ENCODE measurements at regions not wholly inside any gene's neighbourhood (a gene's known extent, or its start where the extent isn't known, plus 50 kb on each side); places are given as distances from the start of the nearest gene placed in this dataset.

DNA sequence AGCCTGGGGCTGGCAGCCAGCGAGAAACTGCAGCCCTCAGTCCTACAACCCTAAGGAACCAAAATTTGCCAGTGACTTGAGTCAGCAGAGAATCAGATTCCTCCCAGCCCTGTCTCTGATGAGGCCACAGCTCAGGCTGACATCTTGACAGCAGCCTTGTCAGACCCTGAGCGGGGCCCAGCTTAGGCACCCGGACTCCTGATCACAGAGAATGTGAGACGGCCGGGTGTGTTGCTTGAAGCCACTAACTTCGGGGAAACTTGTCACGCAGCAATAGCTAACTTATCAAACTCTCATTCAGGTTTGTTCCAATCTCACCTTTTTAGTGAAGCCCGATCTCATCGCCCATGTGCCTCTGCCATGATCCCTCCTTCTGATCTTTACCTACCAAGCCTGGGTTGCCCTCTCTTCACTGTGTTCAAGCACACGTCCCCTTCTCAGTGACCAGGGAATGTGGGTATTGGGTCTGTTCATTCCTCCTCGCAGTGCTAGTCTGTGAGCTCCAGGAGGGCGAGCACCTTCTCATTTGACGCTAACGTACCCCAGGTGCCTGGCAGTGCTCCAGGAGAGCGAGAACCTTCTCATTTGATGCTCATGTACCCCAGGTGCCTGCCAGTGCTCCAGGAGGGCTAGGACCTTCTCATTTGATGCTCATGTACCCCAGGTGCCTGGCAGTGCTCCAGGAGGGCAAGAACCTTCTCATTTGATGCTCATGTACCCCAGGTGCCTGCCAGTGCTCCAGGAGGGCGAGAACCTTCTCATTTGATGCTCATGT is 280.7 kb downstream of the BRD1 start:
- intact Hi-C loops (cut with DNase I), result no loop called here
- DNase-seq, result peak in 6 of 10 donors; percentile 2 to 43 (median 10)

DNA sequence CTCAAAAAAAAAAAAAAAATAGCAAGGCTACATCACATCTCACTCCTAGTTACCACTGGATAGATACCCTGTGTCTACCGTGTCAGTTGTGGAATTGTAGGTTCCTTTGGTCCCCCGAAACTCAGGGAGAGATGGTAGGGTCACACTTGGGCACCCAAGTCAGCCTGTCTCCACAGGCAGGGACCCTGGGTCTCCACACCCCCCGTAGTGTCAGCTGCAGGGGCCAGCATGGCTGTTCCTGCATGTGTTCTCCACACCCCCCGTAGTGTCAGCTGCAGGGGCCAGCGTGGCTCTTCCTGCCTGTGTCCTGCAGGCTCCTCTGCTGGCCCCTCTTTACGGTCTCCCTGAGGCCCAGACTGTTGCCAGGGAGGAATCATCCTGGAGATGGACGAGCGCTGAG is 282.1 kb downstream of the BRD1 start:
- DNase-seq, result peak in 6 of 10 donors; percentile 0 to 73 (median 10)
- intact Hi-C loops (cut with DNase I), result no loop called here

DNA sequence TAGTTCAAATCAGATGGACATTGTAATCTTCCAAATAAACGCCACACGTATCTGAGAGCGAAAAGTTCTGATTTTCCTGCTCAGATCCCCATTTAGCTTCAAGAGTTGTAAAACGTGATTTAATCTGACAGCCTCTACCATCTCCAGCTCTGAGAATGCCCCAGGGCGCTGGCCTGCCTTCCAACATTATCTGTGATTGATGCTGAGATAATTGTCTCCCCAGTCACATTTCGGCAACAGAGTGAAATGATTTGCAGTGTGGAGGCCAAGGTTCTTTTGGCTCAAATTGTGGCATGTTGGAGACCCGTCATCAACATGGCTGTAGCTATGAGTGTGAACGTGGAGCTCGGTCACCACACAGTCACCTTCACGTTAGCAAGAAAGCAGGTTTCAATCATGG is 283.4 kb downstream of the BRD1 start:
- intact Hi-C loops (cut with DNase I), result no loop called here

DNA sequence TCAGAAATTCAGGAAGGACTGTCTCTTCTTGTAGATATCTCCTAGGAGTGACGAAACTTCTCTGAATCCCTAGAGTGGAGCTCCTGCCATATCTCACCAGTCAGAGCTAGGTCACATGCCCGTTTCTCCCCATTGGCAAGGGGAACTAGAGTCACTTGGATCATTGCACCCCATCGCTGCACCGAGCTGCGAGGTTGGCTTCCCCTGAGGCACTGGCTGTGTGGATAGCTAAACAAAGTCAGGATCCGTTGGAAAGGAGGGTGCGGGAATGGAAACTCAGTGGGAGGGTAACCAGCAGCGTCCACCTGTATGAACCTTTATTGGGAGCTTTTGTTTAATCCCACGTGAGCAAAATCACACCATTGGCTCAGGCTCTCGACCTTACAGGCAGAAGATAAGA is 283.8 kb downstream of the BRD1 start:
- DNase-seq, result peak in 5 of 10 donors; percentile 2 to 66 (median 15)
- intact Hi-C loops (cut with DNase I), result no loop called here

More for the DNA sequence above, 283.4 kb downstream of the BRD1 start:
- DNase-seq, result peak in 3 of 10 donors; percentile 2 to 20 (median 15)

DNA sequence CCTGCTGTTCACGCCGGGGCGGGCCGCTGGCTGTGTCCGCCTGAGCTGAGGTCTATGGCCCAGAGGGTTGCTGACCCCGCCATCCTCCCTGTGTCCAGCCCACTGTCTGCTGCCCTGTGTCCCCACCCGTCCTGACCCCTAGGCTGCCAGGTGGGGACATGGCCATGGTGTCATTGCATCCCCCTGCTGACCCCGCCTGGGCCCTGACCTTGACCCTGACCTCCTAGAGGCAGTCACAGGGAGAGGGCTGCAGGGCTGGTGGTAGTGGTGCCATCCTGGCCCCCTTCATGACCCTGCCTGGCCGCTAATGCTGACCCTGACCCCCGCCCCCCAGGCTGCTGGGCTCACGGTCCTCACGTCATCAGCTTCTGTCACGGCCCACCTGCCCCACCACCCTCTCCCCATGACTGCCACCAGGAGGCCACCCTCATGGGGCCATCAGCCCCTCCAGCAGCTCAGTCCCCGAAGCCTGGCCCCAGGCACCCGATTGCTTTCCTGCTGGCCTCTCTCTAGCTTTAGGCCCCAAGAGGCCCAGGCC is 285.9 kb downstream of the BRD1 start:
- peak in 5 of 10 donors; percentile 3 to 79 (median 52) for DNase-seq
- intact Hi-C loops (cut with DNase I), result no loop called here

DNA sequence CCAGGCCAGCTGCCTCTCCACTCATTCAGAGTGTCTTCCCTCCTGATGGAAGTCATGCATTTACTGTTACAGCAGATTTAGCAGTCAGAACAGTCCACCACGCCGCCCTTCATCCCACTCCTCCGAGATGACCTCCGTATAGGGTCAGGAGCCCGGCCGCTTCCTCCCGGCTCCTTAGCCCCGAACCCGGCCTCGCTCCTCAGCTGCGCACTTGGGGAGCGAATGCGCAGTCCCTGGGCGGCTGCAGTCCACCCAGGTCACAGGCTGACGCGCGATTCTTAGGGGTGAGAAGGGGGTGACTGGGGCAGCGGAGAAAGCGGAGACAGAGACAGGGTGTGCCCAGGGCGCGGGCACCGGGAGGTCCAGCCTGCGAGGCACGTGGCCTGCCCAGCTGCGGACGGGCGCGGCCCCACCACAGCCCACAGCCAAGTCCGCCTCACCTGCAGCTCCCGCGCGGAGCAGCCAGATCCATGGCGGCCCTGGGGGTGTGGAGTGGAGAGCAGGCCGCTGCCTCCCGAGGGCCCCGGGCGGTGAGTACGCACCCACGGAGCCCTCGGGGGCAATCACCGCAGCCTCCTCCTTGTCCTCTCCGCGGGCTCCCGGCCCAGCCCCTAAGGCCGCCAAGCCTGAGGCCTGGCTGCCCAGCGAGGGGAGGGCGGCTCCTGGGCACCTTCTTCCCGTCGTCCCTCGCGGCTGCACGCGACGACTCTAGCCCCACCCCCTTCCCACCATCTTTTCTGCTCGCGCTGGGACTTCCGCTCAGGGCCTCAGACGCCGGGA is 286.6 kb downstream of the BRD1 start:
- intact Hi-C loops (cut with DNase I), result no loop called here
- DNase-seq, result peak in 5 of 10 donors; percentile 4 to 84 (median 50)

DNA sequence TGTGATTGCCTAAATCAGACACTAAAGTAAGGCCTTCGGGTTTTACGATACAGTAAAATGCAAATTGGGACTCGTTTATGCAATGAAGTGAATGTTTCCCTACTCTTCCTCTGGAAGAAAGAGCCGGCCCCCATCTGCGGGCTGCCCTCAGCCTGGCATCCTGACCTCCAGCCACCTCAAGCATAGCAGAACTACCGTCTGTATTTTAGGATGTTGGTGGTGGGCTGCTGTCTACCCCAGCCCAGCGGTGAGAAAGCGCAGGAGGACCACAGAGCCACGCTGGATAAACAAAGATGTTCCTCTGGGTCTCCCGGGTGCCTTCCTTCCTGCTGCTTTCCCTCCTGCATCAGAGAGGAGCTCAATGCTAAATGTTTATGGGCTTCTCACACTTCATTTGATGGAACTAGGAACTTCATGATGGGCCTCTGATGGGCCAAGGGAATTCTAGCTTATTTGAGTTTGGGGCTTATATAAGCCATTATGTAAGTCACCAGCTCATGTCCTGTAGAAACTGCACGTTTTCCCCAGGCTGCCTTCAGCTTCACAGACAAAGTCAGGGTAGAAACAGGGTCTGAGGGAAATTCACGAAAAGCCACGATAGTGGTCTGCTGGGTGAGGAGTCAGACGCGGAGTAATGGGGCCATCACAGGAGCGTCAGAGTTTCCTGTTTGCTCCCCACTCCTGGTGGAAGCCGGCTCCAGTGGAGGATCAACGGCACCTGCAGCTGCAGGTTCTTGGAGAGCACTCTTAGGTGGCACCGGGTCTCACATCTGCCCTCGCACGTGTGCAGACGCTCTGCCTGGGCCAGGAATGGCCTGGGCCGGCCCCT is 287.4 kb downstream of the BRD1 start:
- intact Hi-C loops (cut with DNase I), result no loop called here

DNA sequence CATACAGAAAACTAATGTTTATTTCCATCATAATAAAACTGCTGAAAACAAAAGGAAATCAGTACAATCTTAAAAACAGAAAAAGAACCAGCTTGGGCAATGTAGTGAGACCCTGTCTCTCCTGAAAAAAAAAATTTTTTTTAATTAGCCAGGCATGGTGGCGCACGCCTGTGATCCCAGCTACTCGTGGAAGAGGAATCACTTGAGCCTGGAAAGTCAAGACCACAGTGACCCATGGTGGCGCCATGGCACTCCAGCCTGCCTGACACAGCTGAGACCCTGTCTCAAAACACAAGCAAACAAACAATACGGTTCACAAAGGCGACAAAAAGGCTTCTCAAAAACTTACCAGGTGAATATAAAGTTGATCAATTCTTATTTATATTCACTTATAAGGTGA is 289.7 kb downstream of the BRD1 start:
- peak in 3 of 10 donors; percentile 49 to 68 (median 66) for DNase-seq
- intact Hi-C loops (cut with DNase I), result no loop called here

More for the DNA sequence above, 287.4 kb downstream of the BRD1 start:
- peak in 5 of 10 donors; percentile 2 to 66 (median 52) for DNase-seq

DNA sequence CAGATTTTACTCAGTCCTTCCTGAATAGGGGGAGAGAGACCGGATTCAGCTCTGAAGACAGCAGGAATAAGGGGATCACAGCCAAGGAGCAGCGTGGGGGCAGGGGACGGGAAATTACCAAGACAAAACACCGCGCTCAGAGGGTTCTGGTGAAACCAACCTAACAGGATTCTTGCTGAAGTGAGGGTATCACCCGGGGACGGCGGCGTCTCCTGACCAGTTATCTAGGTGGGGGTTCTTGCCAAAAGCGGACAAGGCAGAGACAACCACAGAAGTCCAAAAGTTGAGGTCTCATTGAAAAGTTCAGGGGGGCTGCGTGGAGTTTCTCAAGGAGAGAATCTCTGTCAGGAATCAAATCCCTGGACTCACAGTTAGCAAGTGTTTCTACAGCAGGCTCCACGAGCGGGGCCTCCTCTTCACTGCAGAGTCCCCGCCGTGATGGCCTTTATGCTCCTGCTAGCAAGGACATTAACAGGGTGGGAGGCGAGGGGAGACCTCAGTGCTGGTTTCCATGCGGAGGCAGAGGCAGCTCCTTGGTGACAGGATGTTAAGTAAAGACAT is 291.0 kb downstream of the BRD1 start:
- peak in 3 of 10 donors; percentile 44 to 77 (median 72) for DNase-seq

DNA sequence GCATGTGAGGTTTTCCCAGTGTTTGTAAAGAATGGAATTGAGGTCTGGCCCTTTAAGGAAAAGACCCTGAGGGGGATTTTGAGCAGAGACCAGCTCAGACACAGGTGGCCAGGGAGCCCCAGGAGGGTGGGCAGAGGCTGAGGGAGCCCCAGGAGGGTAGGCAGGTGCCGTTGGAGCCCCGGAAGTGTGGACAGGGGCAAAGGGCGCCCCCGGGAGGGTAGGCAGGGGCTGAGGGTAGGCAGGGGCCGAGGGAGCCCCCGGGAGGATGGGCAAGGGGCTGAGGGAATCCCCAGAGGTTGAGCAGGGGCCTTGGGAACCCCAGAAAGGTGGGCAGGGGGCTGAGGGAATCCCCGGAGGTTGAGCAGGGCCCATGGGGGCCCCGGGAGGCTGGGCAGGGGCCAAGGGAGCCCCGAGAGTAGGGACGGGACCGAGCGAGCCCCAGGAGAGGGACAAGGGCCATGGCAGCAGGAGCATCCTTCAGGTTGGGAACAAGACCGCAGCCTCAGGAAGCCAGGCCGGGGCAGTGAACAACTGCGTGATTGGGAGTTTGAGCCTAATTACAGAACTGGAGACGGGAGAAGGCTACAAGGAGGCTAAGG is 292.0 kb downstream of the BRD1 start:
- DNase-seq, result peak in 4 of 10 donors; percentile 19 to 66 (median 46)
- intact Hi-C loops (cut with DNase I), result no loop called here

More for the DNA sequence above, 291.0 kb downstream of the BRD1 start:
- intact Hi-C loops (cut with DNase I), result no loop called here

DNA sequence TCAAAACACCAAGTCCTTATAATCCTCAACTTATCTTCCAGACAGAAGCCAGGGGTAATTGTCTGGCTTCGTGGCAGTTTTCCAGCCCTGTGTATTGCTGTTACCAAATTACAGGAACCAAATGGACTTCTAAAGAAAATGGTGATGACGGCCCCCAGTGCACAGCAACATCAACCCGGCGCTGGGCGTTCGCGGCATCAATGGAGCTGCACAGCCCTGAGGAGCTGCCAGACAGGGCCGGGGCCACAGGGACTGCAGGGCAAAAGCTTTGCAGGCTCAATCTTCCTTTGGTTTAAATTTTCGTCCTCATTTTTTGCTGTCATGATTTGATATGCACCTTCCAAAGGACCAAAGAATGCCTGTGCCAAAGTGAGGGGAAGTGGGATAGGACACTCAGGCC is 292.5 kb downstream of the BRD1 start:
- peak in 2 of 10 donors; percentile 59 to 68 for DNase-seq
- intact Hi-C loops (cut with DNase I), result no loop called here

DNA sequence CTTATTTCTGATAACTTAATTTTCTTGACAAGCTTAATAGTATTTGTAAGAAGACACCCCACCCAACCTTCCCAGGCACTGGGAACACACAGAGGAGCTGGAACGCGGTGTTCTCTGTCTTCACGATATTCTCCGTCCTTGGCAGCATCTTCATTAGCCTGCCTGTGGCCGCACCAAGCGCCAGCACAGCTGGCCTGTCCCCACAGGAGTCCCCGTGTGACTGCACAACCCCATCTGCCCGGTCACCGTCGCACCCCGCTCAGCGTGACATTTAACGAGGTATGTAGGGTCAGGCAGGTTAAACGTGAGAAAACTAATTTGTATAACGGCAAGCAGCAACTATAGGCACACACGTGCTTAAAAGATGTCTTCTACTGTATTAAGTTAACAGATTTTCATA is 293.3 kb downstream of the BRD1 start:
- DNase-seq, result peak in 4 of 10 donors; percentile 19 to 72 (median 58)
- intact Hi-C loops (cut with DNase I), result no loop called here

DNA sequence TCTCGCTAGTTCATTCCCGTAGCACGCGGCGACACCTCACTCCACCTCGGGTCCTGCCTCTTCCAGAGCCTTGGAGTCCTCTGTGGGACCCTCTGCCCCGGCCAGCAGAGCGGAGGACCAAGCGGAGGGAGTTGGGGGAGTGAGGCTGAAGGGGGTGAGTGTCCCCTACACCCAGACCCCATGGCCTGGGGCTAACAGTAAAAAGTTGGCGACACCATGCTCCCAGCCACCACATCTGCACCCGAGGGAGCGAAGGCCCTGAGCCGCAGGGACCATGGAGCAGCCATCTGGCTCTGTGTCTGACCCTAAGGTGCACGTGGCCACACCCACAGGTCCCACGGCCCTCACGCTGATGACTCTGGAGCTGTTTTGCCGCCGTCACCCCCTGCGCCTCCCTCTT is 293.8 kb downstream of the BRD1 start:
- intact Hi-C loops (cut with DNase I), result no loop called here
- peak in 4 of 10 donors; percentile 14 to 66 (median 52) for DNase-seq

DNA sequence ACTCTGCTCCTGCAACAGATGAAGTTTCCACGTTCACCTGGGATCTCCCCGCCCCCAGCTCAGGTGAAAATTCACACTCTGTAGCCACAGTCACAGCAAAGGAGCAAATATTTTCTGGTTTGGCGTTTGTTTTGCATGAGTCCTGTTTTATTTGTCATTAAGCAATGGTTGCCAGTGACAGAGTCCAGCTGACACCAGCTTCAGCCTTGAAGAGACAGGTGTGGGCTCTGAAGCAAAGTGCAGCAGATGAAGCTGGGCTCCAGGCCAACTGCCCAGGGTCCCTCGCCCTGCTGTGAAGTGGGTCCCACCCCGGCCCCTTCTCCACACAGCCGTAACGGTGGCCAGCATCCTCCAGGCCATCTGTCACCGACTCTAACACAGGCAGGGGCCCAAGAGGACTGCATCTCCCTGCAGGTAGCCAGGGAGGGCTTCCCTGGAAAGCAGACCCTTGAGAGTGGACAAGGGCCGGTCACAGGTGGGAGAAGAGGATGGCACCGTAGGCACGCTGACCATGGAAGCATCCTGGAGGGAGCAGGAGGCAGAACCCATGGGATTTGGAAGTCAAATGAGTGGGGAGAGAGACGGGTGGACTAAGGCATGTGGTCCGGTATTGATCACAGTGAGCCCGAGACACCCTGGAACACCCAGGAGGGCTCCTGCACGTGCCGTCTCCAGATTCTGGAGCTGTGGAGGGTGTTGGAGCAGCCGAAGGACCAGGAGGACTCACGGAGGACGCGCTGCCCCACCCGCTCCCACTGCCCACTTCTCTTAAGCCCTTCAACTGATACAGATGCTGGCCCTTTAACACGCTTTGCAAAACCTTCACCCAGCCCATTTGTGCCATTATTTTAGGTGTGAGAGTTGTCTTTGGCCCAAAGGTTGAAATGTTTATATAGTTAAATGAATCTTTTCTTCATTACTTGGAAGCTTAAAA is 294.5 kb downstream of the BRD1 start:
- intact Hi-C loops (cut with DNase I), result no loop called here

DNA sequence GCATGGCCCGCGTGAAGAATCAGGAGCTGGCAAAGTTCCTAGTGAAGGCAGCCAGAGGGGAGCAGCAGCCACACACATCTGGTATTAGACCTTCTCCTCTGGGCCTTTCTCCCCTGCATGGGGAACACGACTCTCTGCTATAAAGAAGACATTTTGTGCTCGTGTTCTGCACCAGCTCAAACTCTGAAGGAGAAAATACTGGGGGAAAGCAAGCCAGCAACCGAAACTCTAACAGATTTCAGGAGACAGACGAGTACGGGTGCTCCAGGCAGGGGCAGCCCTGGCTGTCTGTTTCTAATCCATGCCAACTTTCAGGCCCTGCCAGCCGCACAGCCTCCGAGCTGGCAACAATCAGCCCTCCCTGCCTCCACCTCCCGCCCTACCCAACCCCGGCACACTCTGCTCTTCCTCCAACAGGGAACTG is 296.3 kb downstream of the BRD1 start:
- DNase-seq, result peak in 4 of 10 donors; percentile 25 to 83 (median 75)
- intact Hi-C loops (cut with DNase I), result no loop called here

More for the DNA sequence above, 294.5 kb downstream of the BRD1 start:
- DNase-seq, result peak in 3 of 10 donors; percentile 35 to 54 (median 39)

DNA sequence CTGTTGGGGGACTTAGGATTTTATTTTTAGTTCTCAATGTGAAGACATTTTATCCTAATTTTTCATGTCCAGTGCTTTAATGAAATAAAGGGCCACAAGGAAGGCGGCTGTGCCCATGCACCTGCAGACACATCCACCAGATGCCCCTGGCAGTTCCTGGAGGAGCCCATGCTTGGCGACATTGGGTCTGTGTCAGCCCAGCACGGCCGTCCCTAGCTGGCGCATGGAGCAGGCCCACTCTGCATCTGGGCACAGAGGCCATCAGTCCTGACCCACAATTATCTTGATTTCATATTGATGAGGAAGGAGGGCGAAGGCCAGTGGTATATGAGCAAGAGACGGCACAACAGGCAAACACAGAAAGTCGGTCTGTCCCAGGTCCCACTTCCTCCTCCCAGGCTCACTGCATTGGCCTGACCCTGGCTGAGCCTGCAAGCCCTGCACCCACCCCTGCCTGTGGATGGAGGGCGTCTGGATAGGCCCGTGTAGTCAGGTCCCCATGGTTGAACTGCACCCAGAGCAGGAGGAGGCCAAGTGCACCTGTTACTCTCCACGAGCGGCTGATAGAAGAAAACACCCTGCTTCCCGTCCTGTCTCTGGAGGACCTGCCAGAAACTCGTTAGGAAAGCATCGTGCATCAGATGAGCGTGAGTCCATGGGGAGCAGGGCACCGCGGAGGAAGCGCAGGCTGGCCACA is 296.9 kb downstream of the BRD1 start:
- intact Hi-C loops (cut with DNase I), result no loop called here

DNA sequence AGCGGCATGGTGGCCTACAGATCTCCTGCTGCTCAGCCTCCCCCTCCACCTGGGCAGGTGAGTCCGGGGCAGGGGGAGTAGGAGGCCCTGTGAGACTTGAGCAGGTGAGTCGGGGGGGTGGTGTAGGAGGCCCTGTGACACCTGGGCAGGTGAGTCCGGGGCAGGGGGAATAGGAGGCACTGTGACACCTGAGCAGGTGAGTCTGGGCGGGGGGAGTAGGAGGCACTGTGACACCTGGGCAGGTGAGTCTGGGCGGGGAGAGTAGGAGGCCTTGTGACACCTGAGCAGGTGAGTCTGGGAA is 299.3 kb downstream of the BRD1 start:
- intact Hi-C loops (cut with DNase I), result no loop called here
- DNase-seq, result peak in 2 of 10 donors; percentile 51 to 54

More for the DNA sequence above, 296.9 kb downstream of the BRD1 start:
- peak in 3 of 10 donors; percentile 52 to 84 (median 76) for DNase-seq

Data from posterior cingulate gyrus (tissue), 11 donors.